Activated CD8-positive, alpha-beta T cell treated with anti-CD3 and anti-CD28 coated beads for 36 hours (primary cell): ENCODE measurements at regions not wholly inside any gene's neighbourhood (a gene's known extent, or its start where the extent isn't known, plus 50 kb on each side); places are given as distances from the start of the nearest gene placed in this dataset.

Experiments used
- ATAC-seq: fragments of 200-7000 bp; cut with Tn5 transposase; one replicate; pipeline ENCODE4 v1.10.0; 2021; ENCODE audit warnings: mild to moderate bottlenecking, moderate library complexity
- CTCF ChIA-PET: fragments of 350-600 bp; sonication (Branson Sonifier 250); formaldehyde crosslinking; loops from one replicate; lab custom pipeline; 2021; ENCODE audit warnings: antibody characterized with exemption; lab: Charles Lee
- POLR2A ChIA-PET: fragments of 350-600 bp; sonication (Branson Sonifier 250); formaldehyde crosslinking; loops from one replicate; lab custom pipeline; 2021; ENCODE audit warnings: antibody characterized with exemption; lab: Charles Lee
- DNase-seq: peaks from one replicate; pipeline ENCODE4 v3.0.0-alpha.2; 2020
- H3K27ac Mint-ChIP-seq: one replicate; pipeline ENCODE4 v1.8.0; 2021; ENCODE audit warnings: mild to moderate bottlenecking, mixed read lengths
- H3K27me3 Mint-ChIP-seq: one replicate; pipeline ENCODE4 v1.8.0; 2021; ENCODE audit warnings: mixed read lengths
- H3K36me3 Mint-ChIP-seq: one replicate; pipeline ENCODE4 v1.8.0; 2021; ENCODE audit warnings: low read depth, mixed read lengths
- H3K4me1 Mint-ChIP-seq: one replicate; pipeline ENCODE4 v1.8.0; 2021; ENCODE audit warnings: low read depth, mixed read lengths
- H3K4me3 Mint-ChIP-seq: one replicate; pipeline ENCODE4 v1.8.0; 2021; ENCODE audit warnings: mild to moderate bottlenecking, moderate library complexity, mixed read lengths
- H3K9me3 Mint-ChIP-seq: one replicate; pipeline ENCODE4 v1.8.0; 2021; ENCODE audit warnings: mixed read lengths
- CTCF ChIP-seq: fragments of 200-600 bp; IDR thresholded peaks from one replicate; pipeline ENCODE4 v1.8.0; 2022; ENCODE audit warnings: antibody characterized with exemption, mild to moderate bottlenecking
- intact Hi-C: fragments of 100-400 bp; cut with micrococcal nuclease; formaldehyde crosslinking; loops from one replicate; pipeline ENCODE4 v1.10.0; 2022

- Mint-ChIP-seq H3K27ac (no peak overlapping the region), H3K4me3 (no peak overlapping the region), H3K4me1 (no peaks in the 10 kb centered on the region), H3K9me3 (peaks cover 12% of the 10 kb centered on the region), H3K36me3 (no peaks in the 10 kb centered on the region), H3K27me3 (no peaks in the 10 kb centered on the region)
- TF ChIP-seq CTCF = no peak
- intact Hi-C loops = no loop called here
- DNase-seq (no peak), ATAC-seq (no peak)
- CTCF ChIA-PET = no interaction called here
- POLR2A ChIA-PET = interaction anchor here (0.8 kb wide), 1 partner anchor 102 kb away, joined by 3 read pairs; no protein-coding TSS in a partner anchor
These were observed 537.4 kb downstream of the PRKD1 start for GRCh38 chr14:29390081-29390832.

- intact Hi-C loops = no loop called here
- H3K4me1 Mint-ChIP-seq = no peaks in the 10 kb centered on the region
- no peak for DNase-seq
- no peak overlapping the region for H3K27ac Mint-ChIP-seq
- H3K36me3 Mint-ChIP-seq = no peaks in the 10 kb centered on the region
- ChIA-PET CTCF (no interaction called here), POLR2A (no interaction called here)
- H3K4me3 Mint-ChIP-seq = no peak overlapping the region
- TF ChIP-seq CTCF = no peak
- peaks cover 12% of the 10 kb centered on the region for H3K9me3 Mint-ChIP-seq
- ATAC-seq = no peak
- no peaks in the 10 kb centered on the region for H3K27me3 Mint-ChIP-seq
These were observed 536.4 kb downstream of the PRKD1 start for GRCh38 chr14:29391231-29391630.

GRCh38 chr14:29391801-29392200 is 535.8 kb downstream of the PRKD1 start:
- ChIA-PET CTCF (no interaction called here), POLR2A (no interaction called here)
- no peaks in the 10 kb centered on the region for H3K4me1 Mint-ChIP-seq
- H3K9me3 Mint-ChIP-seq = peaks cover 12% of the 10 kb centered on the region
- H3K27ac Mint-ChIP-seq = no peak overlapping the region
- H3K27me3 Mint-ChIP-seq = no peaks in the 10 kb centered on the region
- ATAC-seq (no peak), DNase-seq (no peak)
- intact Hi-C loops = no loop called here
- no peaks in the 10 kb centered on the region for H3K36me3 Mint-ChIP-seq
- TF ChIP-seq CTCF = no peak
- no peak overlapping the region for H3K4me3 Mint-ChIP-seq

GRCh38 chr14:29392287-29392686 is 535.4 kb downstream of the PRKD1 start:
- ChIA-PET CTCF (no interaction called here), POLR2A (no interaction called here)
- no peak for DNase-seq
- Mint-ChIP-seq H3K9me3 (peaks cover 12% of the 10 kb centered on the region), H3K27me3 (no peaks in the 10 kb centered on the region), H3K4me1 (no peaks in the 10 kb centered on the region), H3K27ac (no peak overlapping the region), H3K4me3 (no peak overlapping the region), H3K36me3 (no peaks in the 10 kb centered on the region)
- intact Hi-C loops = no loop called here
- ATAC-seq = no peak
- TF ChIP-seq CTCF = no peak

GRCh38 chr14:29403091-29403490 is 524.6 kb downstream of the PRKD1 start:
- intact Hi-C loops = no loop called here
- Mint-ChIP-seq H3K27me3 (no peaks in the 10 kb centered on the region), H3K27ac (no peak overlapping the region), H3K4me1 (no peaks in the 10 kb centered on the region), H3K9me3 (peaks cover 16% of the 10 kb centered on the region), H3K4me3 (no peak overlapping the region), H3K36me3 (no peaks in the 10 kb centered on the region)
- no peak for DNase-seq
- no peak for TF ChIP-seq CTCF
- no peak for ATAC-seq
- ChIA-PET CTCF (no interaction called here), POLR2A (no interaction called here)
